Uterus (tissue), 2 donors: ENCODE measurements at regions not wholly inside any gene's neighbourhood (a gene's known extent, or its start where the extent isn't known, plus 50 kb on each side); places are given as distances from the start of the nearest gene placed in this dataset.
"Not testable (repeated sequence)": the region's sequence is repeated elsewhere in the genome, so short reads cannot be mapped to it uniquely, and the experiment has no call there.

ENCODE experiments used
- CTCF ChIP-seq, 4 experiments: fragments of 200-600 bp in 2 of 4; fragments of 450-650 bp in 2 of 4; sonication (generic) in 2 of 4; IDR thresholded peaks; one replicate each; pipeline ENCODE4 v1.5.1; 2016 to 2019; ENCODE audit warnings: antibody characterized with exemption in 4 of 4, mild to moderate bottlenecking in 2 of 4, moderate library complexity in 1 of 4
- POLR2A ChIP-seq, 2 donors: fragments of 450-650 bp; IDR thresholded peaks; one replicate each; pipeline ENCODE4 v1.6.1; 2016; ENCODE audit warnings: antibody characterized with exemption in 2 of 2, mild to moderate bottlenecking in 1 of 2, moderate library complexity in 1 of 2

DNA sequence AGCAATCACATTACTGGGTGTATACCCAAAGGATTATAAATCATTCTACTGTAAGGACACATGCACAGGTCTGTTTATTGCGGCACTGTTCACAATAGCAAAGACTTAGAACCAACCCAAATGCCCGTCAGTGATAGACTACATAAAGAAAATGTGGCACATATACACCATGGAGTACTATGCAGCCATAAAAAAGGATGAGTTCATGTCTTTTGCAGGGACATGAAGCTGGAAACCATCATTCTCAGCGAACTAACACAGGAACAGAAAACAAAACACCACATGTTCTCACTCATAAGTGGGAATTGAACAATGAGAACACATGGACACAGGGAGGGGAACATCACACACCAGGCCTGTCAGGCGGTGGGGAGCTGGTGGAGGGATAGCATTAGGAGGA is 313.9 kb upstream of the NCKAP5 start:
- not testable (repeated sequence) for TF ChIP-seq CTCF, POLR2A (IDR thresholded peaks at IDR 0.05)
